ENCODE measurements at regions not wholly inside any gene's neighbourhood (a gene's known extent, or its start where the extent isn't known, plus 50 kb on each side); places are given as distances from the start of the nearest gene placed in this dataset.
"Not testable (repeated sequence)": the region's sequence is repeated elsewhere in the genome, so short reads cannot be mapped to it uniquely, and the experiment has no call there.

DNA sequence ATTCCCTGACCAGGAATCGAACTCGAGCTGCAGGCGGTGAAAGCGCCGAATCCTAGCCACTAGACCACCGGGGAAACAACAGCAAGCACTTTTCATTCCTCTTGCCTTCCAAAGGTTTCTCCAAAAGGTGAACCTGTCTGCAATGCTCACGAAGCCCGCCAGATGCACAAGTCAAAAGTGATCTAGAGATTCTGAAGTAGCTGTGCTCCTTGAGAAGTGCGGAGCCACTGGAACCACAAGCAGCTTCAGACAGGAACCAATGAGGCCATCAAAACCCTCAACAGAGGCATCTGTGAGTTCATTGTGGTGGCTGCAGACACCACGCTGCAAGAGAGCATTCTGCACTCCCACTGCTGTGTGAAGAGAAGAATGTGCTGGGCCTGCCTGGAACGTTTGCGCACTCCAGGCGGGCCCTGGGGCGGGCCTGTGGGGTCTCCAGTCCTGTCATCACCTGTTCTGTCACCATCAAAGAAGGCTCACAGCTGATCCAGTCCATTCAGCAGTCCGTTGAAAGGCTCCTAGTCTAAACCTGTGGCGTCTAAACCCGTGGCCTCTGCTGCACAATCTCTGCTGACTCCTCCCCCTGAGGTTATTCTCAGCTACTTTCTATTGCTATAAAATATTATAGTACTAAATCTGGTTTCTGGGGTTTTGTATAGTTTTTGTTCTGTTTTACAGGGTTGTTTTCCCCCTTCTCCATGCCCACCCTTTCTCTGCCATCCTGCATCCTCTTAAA, 89.5 kb upstream of the FCGR1A start:
- TF ChIP-seq, protein P1, sequence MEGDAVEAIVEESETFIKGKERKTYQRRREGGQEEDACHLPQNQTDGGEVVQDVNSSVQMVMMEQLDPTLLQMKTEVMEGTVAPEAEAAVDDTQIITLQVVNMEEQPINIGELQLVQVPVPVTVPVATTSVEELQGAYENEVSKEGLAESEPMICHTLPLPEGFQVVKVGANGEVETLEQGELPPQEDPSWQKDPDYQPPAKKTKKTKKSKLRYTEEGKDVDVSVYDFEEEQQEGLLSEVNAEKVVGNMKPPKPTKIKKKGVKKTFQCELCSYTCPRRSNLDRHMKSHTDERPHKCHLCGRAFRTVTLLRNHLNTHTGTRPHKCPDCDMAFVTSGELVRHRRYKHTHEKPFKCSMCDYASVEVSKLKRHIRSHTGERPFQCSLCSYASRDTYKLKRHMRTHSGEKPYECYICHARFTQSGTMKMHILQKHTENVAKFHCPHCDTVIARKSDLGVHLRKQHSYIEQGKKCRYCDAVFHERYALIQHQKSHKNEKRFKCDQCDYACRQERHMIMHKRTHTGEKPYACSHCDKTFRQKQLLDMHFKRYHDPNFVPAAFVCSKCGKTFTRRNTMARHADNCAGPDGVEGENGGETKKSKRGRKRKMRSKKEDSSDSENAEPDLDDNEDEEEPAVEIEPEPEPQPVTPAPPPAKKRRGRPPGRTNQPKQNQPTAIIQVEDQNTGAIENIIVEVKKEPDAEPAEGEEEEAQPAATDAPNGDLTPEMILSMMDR (IDR thresholded peaks at IDR 0.05): not testable (repeated sequence)
- TF ChIP-seq POLR2A (IDR thresholded peaks at IDR 0.05): not testable (repeated sequence)

All from thyroid gland (tissue), 4 donors.